ENCODE measurements at regions not wholly inside any gene's neighbourhood (a gene's known extent, or its start where the extent isn't known, plus 50 kb on each side); places are given as distances from the start of the nearest gene placed in this dataset.

- no peak overlapping the region for H3K4me2 ChIP-seq (replicated peaks; ENCODE audit: low read depth, low read length, poor library complexity, severe bottlenecking)
Measured at GRCh38 chr6:21508753-21509152, 84.8 kb upstream of the SOX4 start.

GRCh38 chr6:21511891-21512550 lies 81.5 kb upstream of the SOX4 start:
- H3K27me3 ChIP-seq (replicated peaks in 1 of 4; ENCODE audit: control extremely low read depth in 1 of 4, control insufficient read depth in 3 of 4, insufficient read depth in 4 of 4, low read length in 3 of 4) = no peaks in the 10 kb centered on the region
- no peak overlapping the region for H2AFZ ChIP-seq (ENCODE audit: insufficient read depth, low read depth, low read length, poor library complexity, severe bottlenecking)
- H3K79me2 ChIP-seq (ENCODE audit: control insufficient read depth, insufficient read depth, low read length) = no peaks in the 10 kb centered on the region
- no peak for DNase-seq
- ChIA-PET CTCF (no interaction called here), POLR2A (no interaction called here)
- no peaks in the 10 kb centered on the region for H3K4me1 ChIP-seq (ENCODE audit: control insufficient read depth in 2 of 2, insufficient read depth in 2 of 2, low read length in 2 of 2)
- H3K4me2 ChIP-seq (replicated peaks; ENCODE audit: low read depth, low read length, poor library complexity, severe bottlenecking) = no peak overlapping the region
- intact Hi-C loops (cut with micrococcal nuclease) = no loop called here
- H4K20me1 ChIP-seq (ENCODE audit: control insufficient read depth, insufficient read depth, low read length, poor library complexity, severe bottlenecking) = no peaks in the 10 kb centered on the region
- no peak overlapping the region for H3K27ac ChIP-seq (ENCODE audit: low read length in 2 of 2)
- no peak for ATAC-seq (ENCODE audit: low read depth)
- H3K4me3 Mint-ChIP-seq = no peak overlapping the region
- H3K27ac Mint-ChIP-seq = no peak overlapping the region
- TF ChIP-seq EZH2 (IDR thresholded peaks at IDR 0.05; ENCODE audit: borderline replicate concordance, insufficient read depth, low read depth, low read length, poor library complexity, severe bottlenecking) (no peak), CTCF (IDR thresholded peaks at IDR 0.05) (no peak)
- H3K36me3 ChIP-seq (replicated peaks in 1 of 2; ENCODE audit: control extremely low read depth in 1 of 2, control insufficient read depth in 1 of 2, extremely low read depth in 1 of 2, insufficient read depth in 2 of 2, low read length in 1 of 2) = no peaks in the 10 kb centered on the region
- 86% methylated on average over 3 of the region's 6 CpGs for WGBS (ENCODE audit: insufficient coverage)
- no peak overlapping the region for H3K4me3 ChIP-seq (ENCODE audit: control extremely low read depth in 1 of 5, extremely low read depth in 1 of 5, insufficient read depth in 1 of 5, low read depth in 2 of 5, low read length in 4 of 5)
- H3K9me3 Mint-ChIP-seq (ENCODE audit: insufficient read depth) = no peaks in the 10 kb centered on the region
- no peaks in the 10 kb centered on the region for H3K9me3 ChIP-seq (ENCODE audit: control extremely low read depth in 1 of 3, control insufficient read depth in 2 of 3, insufficient read depth in 1 of 3, low read length in 2 of 3)
- peaks cover 5% of the 10 kb centered on the region for H3K27me3 Mint-ChIP-seq
- no peaks in the 10 kb centered on the region for H3K4me1 Mint-ChIP-seq
- H3K9ac ChIP-seq (ENCODE audit: low read length) = no peak overlapping the region

More at GRCh38 chr6:21508753-21509152, 84.8 kb upstream of the SOX4 start:
- Mint-ChIP-seq H3K4me3 (no peak overlapping the region), H3K9me3 (ENCODE audit: insufficient read depth) (no peaks in the 10 kb centered on the region), H3K27ac (no peak overlapping the region), H3K4me1 (no peaks in the 10 kb centered on the region), H3K27me3 (peaks cover 5% of the 10 kb centered on the region)
- Histone ChIP-seq H3K4me1 (ENCODE audit: control insufficient read depth in 2 of 2, insufficient read depth in 2 of 2, low read length in 2 of 2) (no peaks in the 10 kb centered on the region), H3K27me3 (replicated peaks in 1 of 4; ENCODE audit: control extremely low read depth in 1 of 4, control insufficient read depth in 3 of 4, insufficient read depth in 4 of 4, low read length in 3 of 4) (no peaks in the 10 kb centered on the region), H2AFZ (ENCODE audit: insufficient read depth, low read depth, low read length, poor library complexity, severe bottlenecking) (no peak overlapping the region), H3K27ac (ENCODE audit: low read length in 2 of 2) (no peak overlapping the region), H3K4me3 (ENCODE audit: control extremely low read depth in 1 of 5, extremely low read depth in 1 of 5, insufficient read depth in 1 of 5, low read depth in 2 of 5, low read length in 4 of 5) (no peak overlapping the region), H3K79me2 (ENCODE audit: control insufficient read depth, insufficient read depth, low read length) (no peaks in the 10 kb centered on the region), H3K36me3 (replicated peaks in 1 of 2; ENCODE audit: control extremely low read depth in 1 of 2, control insufficient read depth in 1 of 2, extremely low read depth in 1 of 2, insufficient read depth in 2 of 2, low read length in 1 of 2) (no peaks in the 10 kb centered on the region), H4K20me1 (ENCODE audit: control insufficient read depth, insufficient read depth, low read length, poor library complexity, severe bottlenecking) (no peaks in the 10 kb centered on the region), H3K9ac (ENCODE audit: low read length) (no peak overlapping the region), H3K9me3 (ENCODE audit: control extremely low read depth in 1 of 3, control insufficient read depth in 2 of 3, insufficient read depth in 1 of 3, low read length in 2 of 3) (no peaks in the 10 kb centered on the region)
- WGBS (ENCODE audit: insufficient coverage) = 100% methylated on average over 1 of the region's 4 CpGs
- ChIA-PET POLR2A (no interaction called here), CTCF (no interaction called here)
- no peak for TF ChIP-seq CTCF (IDR thresholded peaks at IDR 0.05)
- intact Hi-C loops (cut with micrococcal nuclease) = no loop called here
- no peak for DNase-seq
- no peak for ATAC-seq (ENCODE audit: low read depth)

All from B cell (primary cell).